ENCODE measurements at regions not wholly inside any gene's neighbourhood (a gene's known extent, or its start where the extent isn't known, plus 50 kb on each side); places are given as distances from the start of the nearest gene placed in this dataset.
"Not testable (repeated sequence)": the region's sequence is repeated elsewhere in the genome, so short reads cannot be mapped to it uniquely, and the experiment has no call there.

- no peaks in the 10 kb centered on the region for H3K36me3 ChIP-seq (ENCODE audit: insufficient read depth, low read length)
- no peak for DNase-seq (ENCODE audit: low read depth, low spot score)
- TF ChIP-seq EZH2 (IDR thresholded peaks at IDR 0.05), result no peak
- no peak for TF ChIP-seq FOXP2 (optimal IDR thresholded peaks at IDR 0.05; ENCODE audit: control extremely low read depth, extremely low read length, insufficient read depth)
- TF ChIP-seq POLR2AphosphoS5 (IDR thresholded peaks at IDR 0.05; ENCODE audit: borderline replicate concordance, low read depth, low read length), result no peak
These were observed 182.8 kb upstream of the DGKB start for GRCh38 chr7:15085366-15085765.

GRCh38 chr7:15084368-15084767, 181.8 kb upstream of the DGKB start:
- Histone ChIP-seq H3K4me3 (peak overlapping the region; percentile 64), H3K27ac (peak overlapping the region; percentile 98), H3K9ac (ENCODE audit: insufficient read length) (peak overlapping the region; percentile 57), H3K36me3 (ENCODE audit: insufficient read depth, low read length) (no peaks in the 10 kb centered on the region), H3K9me3 (ENCODE audit: low read depth, low read length) (no peaks in the 10 kb centered on the region)
- peak; percentile 67 for DNase-seq (ENCODE audit: low read depth, low spot score)
- TF ChIP-seq FOXP2 (optimal IDR thresholded peaks at IDR 0.05; ENCODE audit: control extremely low read depth, extremely low read length, insufficient read depth) (no peak), EZH2 (IDR thresholded peaks at IDR 0.05) (no peak), POLR2AphosphoS5 (IDR thresholded peaks at IDR 0.05; ENCODE audit: borderline replicate concordance, low read depth, low read length) (no peak)

More at GRCh38 chr7:15085366-15085765, 182.8 kb upstream of the DGKB start:
- H3K27ac ChIP-seq, result peak overlapping the region; percentile 98
- H3K9me3 ChIP-seq (ENCODE audit: low read depth, low read length), result no peaks in the 10 kb centered on the region
- H3K9ac ChIP-seq (ENCODE audit: insufficient read length), result peak overlapping the region; percentile 35
- H3K4me3 ChIP-seq, result peak overlapping the region; percentile 64

- DNase-seq (ENCODE audit: low read depth, low spot score), result no peak
- Histone ChIP-seq H3K9me3 (ENCODE audit: low read depth, low read length) (no peaks in the 10 kb centered on the region), H3K36me3 (ENCODE audit: insufficient read depth, low read length) (no peaks in the 10 kb centered on the region), H3K4me3 (no peak overlapping the region), H3K9ac (ENCODE audit: insufficient read length) (no peak overlapping the region), H3K27ac (no peak overlapping the region)
- TF ChIP-seq EZH2 (IDR thresholded peaks at IDR 0.05) (no peak), FOXP2 (optimal IDR thresholded peaks at IDR 0.05; ENCODE audit: control extremely low read depth, extremely low read length, insufficient read depth) (no peak), POLR2AphosphoS5 (IDR thresholded peaks at IDR 0.05; ENCODE audit: borderline replicate concordance, low read depth, low read length) (no peak)
These were observed 179.3 kb upstream of the DGKB start for GRCh38 chr7:15081891-15082290.

GRCh38 chr7:15073301-15073700, 170.8 kb upstream of the DGKB start:
- Histone ChIP-seq H3K9ac (ENCODE audit: insufficient read length) (no peak overlapping the region), H3K27ac (no peak overlapping the region), H3K4me3 (no peak overlapping the region), H3K9me3 (ENCODE audit: low read depth, low read length) (no peaks in the 10 kb centered on the region), H3K36me3 (ENCODE audit: insufficient read depth, low read length) (no peaks in the 10 kb centered on the region)
- no peak for DNase-seq (ENCODE audit: low read depth, low spot score)
- TF ChIP-seq EZH2 (IDR thresholded peaks at IDR 0.05), result no peak
- no peak for TF ChIP-seq FOXP2 (optimal IDR thresholded peaks at IDR 0.05; ENCODE audit: control extremely low read depth, extremely low read length, insufficient read depth)
- TF ChIP-seq POLR2AphosphoS5 (IDR thresholded peaks at IDR 0.05; ENCODE audit: borderline replicate concordance, low read depth, low read length), result no peak

- Histone ChIP-seq H3K9ac (ENCODE audit: insufficient read length) (no peak overlapping the region), H3K36me3 (ENCODE audit: insufficient read depth, low read length) (no peaks in the 10 kb centered on the region), H3K4me3 (no peak overlapping the region), H3K27ac (no peak overlapping the region), H3K9me3 (ENCODE audit: low read depth, low read length) (no peaks in the 10 kb centered on the region)
- TF ChIP-seq EZH2 (IDR thresholded peaks at IDR 0.05) (no peak), POLR2AphosphoS5 (IDR thresholded peaks at IDR 0.05; ENCODE audit: borderline replicate concordance, low read depth, low read length) (no peak)
- no peak for DNase-seq (ENCODE audit: low read depth, low spot score)
These were observed 165.8 kb upstream of the DGKB start for GRCh38 chr7:15068324-15068723.

- Histone ChIP-seq H3K27ac (no peak overlapping the region), H3K9me3 (ENCODE audit: low read depth, low read length) (no peaks in the 10 kb centered on the region), H3K4me3 (no peak overlapping the region), H3K36me3 (ENCODE audit: insufficient read depth, low read length) (no peaks in the 10 kb centered on the region), H3K9ac (ENCODE audit: insufficient read length) (no peak overlapping the region)
- TF ChIP-seq EZH2 (IDR thresholded peaks at IDR 0.05), result no peak
- DNase-seq (ENCODE audit: low read depth, low spot score), result no peak
These were observed 154.7 kb upstream of the DGKB start for GRCh38 chr7:15057272-15057671.

GRCh38 chr7:15054304-15054703, 151.8 kb upstream of the DGKB start:
- not testable (repeated sequence) for H3K36me3 ChIP-seq (ENCODE audit: insufficient read depth, low read length); H3K27ac ChIP-seq; DNase-seq (ENCODE audit: low read depth, low spot score); H3K9ac ChIP-seq (ENCODE audit: insufficient read length); H3K9me3 ChIP-seq (ENCODE audit: low read depth, low read length); H3K4me3 ChIP-seq

- Histone ChIP-seq H3K9me3 (ENCODE audit: low read depth, low read length) (no peaks in the 10 kb centered on the region), H3K27ac (no peak overlapping the region), H3K9ac (ENCODE audit: insufficient read length) (no peak overlapping the region), H3K4me3 (no peak overlapping the region), H3K36me3 (ENCODE audit: insufficient read depth, low read length) (no peaks in the 10 kb centered on the region)
- DNase-seq (ENCODE audit: low read depth, low spot score), result no peak
- no peak for TF ChIP-seq EZH2 (IDR thresholded peaks at IDR 0.05)
- no peak for TF ChIP-seq POLR2AphosphoS5 (IDR thresholded peaks at IDR 0.05; ENCODE audit: borderline replicate concordance, low read depth, low read length)
- TF ChIP-seq FOXP2 (optimal IDR thresholded peaks at IDR 0.05; ENCODE audit: control extremely low read depth, extremely low read length, insufficient read depth), result no peak
These were observed 146.6 kb upstream of the DGKB start for GRCh38 chr7:15049157-15049556.

GRCh38 chr7:15046861-15047260, 144.3 kb upstream of the DGKB start:
- DNase-seq (ENCODE audit: low read depth, low spot score), result no peak
- no peak for TF ChIP-seq FOXP2 (optimal IDR thresholded peaks at IDR 0.05; ENCODE audit: control extremely low read depth, extremely low read length, insufficient read depth)
- TF ChIP-seq POLR2AphosphoS5 (IDR thresholded peaks at IDR 0.05; ENCODE audit: borderline replicate concordance, low read depth, low read length), result no peak
- no peak for TF ChIP-seq EZH2 (IDR thresholded peaks at IDR 0.05)
- no peak overlapping the region for H3K9ac ChIP-seq (ENCODE audit: insufficient read length)
- H3K27ac ChIP-seq, result no peak overlapping the region
- no peak overlapping the region for H3K4me3 ChIP-seq
- no peaks in the 10 kb centered on the region for H3K36me3 ChIP-seq (ENCODE audit: insufficient read depth, low read length)
- no peaks in the 10 kb centered on the region for H3K9me3 ChIP-seq (ENCODE audit: low read depth, low read length)

All from SK-N-MC (cell line).